ENCODE measurements at regions not wholly inside any gene's neighbourhood (a gene's known extent, or its start where the extent isn't known, plus 50 kb on each side); places are given as distances from the start of the nearest gene placed in this dataset.

DNA sequence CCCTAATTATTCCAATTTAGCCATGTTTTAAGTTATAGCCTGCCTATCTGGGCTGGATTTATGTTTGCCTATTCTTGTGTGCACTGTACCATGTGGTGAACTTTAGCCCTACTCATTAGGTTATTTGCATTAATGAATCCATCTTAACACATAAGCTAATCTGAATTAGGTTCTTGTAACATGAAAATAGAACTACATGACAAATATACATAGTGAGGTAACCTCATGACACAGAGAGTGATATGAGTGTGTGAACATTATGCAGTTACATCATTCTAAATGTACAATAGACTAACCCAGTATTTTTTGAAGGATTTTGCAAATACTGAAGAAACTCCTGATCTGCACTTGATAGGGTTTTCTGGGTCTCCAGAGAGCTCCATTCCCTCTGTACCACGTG is 733.7 kb upstream of the CITED2 start:
- TF ChIP-seq, protein P1, sequence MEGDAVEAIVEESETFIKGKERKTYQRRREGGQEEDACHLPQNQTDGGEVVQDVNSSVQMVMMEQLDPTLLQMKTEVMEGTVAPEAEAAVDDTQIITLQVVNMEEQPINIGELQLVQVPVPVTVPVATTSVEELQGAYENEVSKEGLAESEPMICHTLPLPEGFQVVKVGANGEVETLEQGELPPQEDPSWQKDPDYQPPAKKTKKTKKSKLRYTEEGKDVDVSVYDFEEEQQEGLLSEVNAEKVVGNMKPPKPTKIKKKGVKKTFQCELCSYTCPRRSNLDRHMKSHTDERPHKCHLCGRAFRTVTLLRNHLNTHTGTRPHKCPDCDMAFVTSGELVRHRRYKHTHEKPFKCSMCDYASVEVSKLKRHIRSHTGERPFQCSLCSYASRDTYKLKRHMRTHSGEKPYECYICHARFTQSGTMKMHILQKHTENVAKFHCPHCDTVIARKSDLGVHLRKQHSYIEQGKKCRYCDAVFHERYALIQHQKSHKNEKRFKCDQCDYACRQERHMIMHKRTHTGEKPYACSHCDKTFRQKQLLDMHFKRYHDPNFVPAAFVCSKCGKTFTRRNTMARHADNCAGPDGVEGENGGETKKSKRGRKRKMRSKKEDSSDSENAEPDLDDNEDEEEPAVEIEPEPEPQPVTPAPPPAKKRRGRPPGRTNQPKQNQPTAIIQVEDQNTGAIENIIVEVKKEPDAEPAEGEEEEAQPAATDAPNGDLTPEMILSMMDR (IDR thresholded peaks at IDR 0.05; ENCODE audit: low read length): no peak
- TF ChIP-seq EZH2 (optimal IDR thresholded peaks at IDR 0.05; ENCODE audit: low read depth, low read length): no peak
- TF ChIP-seq EZH2phosphoT487 (IDR thresholded peaks at IDR 0.05; ENCODE audit: low read length): no peak
